A172 (cell line): ENCODE measurements at regions not wholly inside any gene's neighbourhood (a gene's known extent, or its start where the extent isn't known, plus 50 kb on each side); places are given as distances from the start of the nearest gene placed in this dataset.
"Not testable (repeated sequence)": the region's sequence is repeated elsewhere in the genome, so short reads cannot be mapped to it uniquely, and the experiment has no call there.

Experiments
- DNase-seq: peaks from one replicate; pipeline ENCODE4 v3.0.0-alpha.2; 2015; ENCODE audit warnings: low spot score

DNA sequence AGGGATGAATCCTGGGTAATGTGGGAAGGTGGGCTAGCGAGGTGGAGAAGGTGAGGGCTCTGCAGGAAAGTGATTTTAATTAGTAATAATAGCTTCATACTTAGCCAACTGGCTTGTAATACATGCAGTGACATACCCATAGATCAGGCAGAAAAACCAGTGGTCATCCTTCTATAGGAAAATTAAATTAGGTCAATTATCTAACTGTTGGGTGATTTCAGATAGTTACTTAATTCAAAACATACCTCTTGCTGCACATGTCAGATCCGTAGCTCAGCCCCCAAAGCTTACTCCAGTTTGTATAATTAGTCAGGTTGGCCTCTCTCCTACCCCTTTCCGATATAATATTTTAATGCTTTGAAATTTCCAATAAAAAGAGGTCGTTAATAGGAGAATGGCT, 137.0 kb downstream of the TMEM114 start:
- no peak for DNase-seq

GRCh38 chr16:8452941-8453340, 137.4 kb downstream of the TMEM114 start:
- DNase-seq, result no peak

GRCh38 chr16:8436931-8437330, 153.4 kb downstream of the TMEM114 start:
- no peak for DNase-seq

DNA sequence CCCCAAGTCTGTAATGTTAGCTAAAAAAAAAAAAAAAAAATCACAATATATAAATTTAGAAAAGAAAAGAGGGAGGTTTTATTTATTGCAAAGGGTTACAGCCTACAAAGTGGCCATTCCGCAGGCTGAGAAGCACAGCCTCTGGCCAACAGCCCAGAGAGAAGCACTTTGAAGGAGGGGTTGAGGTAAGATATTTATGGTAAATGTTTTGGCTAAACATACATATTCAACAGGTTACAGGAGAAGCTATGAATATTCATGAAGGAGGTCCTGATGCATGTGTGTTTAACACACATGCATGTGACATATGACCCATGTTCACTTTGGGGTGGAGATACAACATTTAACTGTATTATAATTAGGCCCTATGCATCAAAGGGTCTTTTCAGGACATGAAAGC, 158.5 kb downstream of the TMEM114 start:
- no peak for DNase-seq

DNA sequence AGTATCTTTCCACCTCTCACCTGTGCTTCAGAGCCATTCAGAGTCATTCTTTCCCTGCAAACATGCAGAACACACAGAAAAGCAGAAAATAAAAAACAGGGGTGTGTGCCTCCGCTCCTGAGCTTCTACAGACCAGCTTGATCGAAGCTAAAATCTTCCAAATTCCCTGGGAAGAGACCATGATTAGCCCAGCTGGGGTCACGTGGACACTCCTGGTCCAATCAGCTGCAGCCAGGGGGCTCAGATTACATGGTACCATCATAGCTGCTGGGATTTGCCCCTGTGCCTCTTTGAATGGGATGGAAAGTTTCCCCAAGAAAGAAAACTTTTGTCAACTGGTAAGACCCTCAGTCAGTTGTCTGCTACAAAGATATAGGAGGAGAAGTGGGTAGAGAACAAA, 159.9 kb downstream of the TMEM114 start:
- DNase-seq, result no peak

DNA sequence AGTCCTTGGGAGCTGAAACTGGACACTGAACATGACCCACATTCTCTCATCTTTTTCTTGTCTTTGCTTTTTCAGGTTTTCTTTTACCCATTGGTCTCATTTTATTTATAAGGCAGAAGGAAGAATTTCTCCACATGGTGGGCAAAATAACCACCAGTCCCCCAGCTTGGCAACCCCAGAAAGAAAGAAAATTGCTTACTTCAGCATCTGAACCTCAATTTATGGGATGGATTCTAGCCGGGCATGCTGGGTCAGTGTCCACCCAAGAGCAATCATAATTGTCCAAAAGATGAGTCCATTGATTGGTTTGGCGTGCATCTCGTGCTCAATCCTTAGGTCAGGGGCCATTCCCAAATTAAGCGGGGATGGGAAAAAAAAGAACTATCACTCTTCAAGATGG, 163.7 kb downstream of the TMEM114 start:
- DNase-seq, result no peak

DNA sequence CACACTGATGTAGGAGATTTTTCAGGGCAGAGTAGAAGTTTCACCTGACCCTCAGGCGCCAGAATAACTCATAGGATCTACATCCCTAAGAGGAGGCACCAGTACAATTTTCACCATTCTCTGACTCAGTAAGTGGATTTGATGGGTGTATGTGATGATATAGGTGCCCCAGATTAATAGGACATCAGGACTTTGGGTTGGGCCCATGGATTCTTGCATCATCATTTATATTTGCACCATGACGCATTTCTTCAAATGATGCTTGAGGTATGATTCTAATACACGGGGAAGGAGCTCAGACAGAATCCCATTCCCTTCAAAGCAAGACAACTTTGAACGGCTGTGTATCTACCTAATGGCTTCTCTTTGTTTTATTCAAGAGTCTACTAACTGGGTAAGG, 173.2 kb downstream of the TMEM114 start:
- no peak for DNase-seq

DNA sequence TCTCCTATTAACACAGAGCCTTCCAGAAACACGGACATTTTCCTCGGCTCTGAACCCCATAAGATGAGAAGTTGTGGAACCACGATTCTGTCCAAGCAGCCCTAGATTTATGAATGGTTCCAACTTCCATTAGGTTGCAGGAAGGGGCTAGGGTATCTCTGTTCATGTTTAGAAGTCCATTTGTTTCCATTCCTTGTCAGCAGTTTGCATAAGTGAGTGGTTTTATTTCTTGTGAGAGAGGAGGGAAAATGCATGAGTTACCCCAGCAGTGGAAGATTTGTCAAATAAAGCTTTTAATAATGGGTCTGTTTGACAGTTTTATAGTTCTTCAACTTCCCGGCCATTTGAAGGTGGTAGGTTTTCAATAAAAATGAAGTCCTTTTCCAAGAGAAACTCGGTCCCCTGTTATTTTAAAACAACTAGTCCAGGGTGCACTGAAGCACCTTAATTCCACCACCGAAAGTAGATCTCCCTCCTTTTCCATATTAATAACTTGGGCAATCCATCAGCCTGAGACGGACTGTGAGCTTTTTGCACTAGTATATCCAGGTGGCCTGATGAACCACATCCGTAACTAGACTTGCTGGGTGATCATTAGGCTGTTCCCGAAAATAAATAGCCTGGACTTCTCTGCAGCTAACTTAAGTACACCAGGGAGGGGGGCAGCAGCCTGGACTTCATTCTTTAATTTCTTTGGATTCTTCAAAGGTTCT, 181.3 kb downstream of the TMEM114 start:
- no peak for DNase-seq

- no peak for DNase-seq
Measured at GRCh38 chr16:8407351-8407750, 183.0 kb downstream of the TMEM114 start.

- DNase-seq, result no peak
Measured at GRCh38 chr16:8403978-8404749, 186.1 kb downstream of the TMEM114 start.

- no peak for DNase-seq
Measured at GRCh38 chr16:8402981-8403843, 187.1 kb downstream of the TMEM114 start.

- DNase-seq, result not testable (repeated sequence)
Measured at GRCh38 chr16:8400683-8401082, 189.6 kb downstream of the TMEM114 start.

- DNase-seq, result no peak
Measured at GRCh38 chr16:8398548-8398947, 191.8 kb downstream of the TMEM114 start.

DNA sequence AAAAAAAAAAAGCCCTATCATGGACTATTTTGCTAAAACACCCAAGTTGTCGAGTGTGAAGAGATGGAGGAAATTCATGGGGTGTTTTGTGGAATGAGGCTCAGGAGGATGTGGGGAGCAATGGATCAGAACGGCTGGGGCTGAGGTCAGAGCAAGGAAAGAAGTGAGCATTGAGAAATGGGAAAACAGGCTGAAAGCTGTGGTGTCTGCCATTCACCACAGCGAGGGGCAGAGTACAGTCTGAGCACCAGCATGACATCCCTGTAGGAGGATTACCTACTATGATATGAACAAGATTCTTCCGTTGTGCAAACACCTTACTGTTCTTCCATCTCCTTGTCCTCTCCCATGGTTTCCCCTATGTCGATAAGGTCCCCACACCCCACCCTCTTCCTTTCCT, 193.1 kb downstream of the TMEM114 start:
- no peak for DNase-seq

GRCh38 chr16:8396463-8396862, 193.8 kb downstream of the TMEM114 start:
- DNase-seq, result no peak

DNA sequence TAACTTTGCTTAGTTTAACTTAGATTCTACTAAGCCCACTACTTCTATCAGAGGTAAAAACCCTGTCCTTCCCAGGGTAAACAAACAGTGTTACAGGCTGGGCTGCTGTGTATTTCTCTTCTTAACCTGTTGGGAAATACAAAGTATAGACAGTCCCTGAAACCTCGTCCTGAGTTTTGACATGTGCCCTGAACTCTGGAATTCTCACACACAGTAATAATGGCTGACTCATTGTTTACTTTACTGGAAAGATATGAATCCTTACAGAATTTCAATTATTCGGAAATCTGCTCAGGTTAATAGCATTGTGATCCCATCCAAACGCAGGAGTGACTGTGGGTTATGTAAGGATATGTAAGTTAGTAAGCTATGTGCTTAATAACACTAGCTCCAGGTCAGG, 199.1 kb downstream of the TMEM114 start:
- DNase-seq, result no peak

DNA sequence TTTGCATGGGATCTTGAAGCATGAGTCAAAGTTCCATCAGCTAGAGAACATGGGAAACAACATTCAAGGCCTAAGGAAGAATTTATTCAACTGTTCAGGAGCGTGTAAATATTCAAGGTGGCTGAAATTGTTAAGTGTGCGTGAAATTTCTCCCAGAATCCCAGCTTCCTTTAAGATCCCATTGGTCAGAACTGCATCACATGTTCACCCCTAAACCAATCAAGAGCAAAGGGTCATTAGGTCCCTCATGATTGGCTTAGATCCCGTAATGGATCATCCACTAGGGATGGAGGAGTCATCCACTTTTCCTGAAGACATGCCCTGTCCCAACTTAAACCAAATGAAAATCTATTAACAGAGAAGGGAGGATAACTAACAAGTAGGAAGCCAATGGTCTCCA, 201.6 kb downstream of the TMEM114 start:
- DNase-seq, result no peak

- no peak for DNase-seq
Measured at GRCh38 chr16:8381814-8382213, 208.5 kb downstream of the TMEM114 start.

GRCh38 chr16:8380311-8380710, 210.0 kb downstream of the TMEM114 start:
- no peak for DNase-seq

DNA sequence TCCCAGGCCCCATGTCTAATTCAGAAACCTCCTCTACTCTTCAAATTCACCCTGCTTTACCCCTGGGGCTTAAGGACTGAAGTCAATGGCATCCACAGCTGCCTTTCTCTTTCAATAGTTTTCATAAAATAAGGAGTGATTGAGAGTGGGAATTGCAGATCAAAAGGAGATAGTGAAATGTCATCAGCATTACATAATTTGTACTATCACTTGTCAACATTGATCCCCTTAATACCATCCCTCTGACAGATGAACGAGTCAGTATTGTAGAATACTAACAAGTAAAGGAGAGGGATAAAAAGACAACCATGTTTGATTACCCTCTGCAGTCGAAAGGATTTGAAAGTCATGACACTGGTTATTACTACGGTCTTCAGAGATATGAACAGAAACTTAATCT, 212.4 kb downstream of the TMEM114 start:
- DNase-seq, result no peak

DNA sequence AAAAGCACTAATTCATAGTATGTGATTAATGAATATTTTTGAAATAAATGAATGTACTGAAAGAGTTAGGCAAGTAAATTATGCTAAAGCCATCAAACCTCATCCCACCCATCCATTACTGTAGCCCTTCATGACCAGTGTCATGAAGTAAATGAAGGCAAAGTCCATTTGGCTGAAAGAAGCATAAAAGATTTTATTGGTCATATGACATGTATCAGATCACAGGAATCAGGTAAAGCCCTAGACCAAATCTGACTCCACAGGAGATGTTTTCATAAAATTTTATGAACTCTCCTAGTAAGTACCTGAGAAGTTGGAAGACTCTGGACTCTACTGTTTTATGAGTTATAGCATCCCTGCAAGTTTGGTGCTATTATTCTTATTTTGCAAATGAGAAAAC, 213.5 kb downstream of the TMEM114 start:
- DNase-seq, result no peak

DNA sequence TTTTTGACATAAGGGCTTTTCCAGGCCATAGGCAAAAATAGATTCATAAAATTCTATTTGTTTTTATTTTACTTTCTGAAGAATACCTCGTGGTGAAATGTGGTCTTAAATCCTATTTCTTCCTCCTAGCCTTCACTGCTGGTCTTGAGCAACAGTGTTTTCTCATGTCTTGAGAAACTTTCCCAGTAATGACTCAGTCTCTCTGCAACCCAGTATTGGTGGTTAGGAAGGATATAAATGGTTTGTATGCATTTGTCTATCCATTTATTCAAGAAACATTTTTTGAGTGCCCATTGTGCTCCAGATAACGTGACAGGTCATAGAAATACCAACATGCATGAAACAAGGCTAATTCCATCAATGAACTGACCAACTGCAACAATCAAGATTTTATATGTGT, 213.9 kb downstream of the TMEM114 start:
- no peak for DNase-seq

DNA sequence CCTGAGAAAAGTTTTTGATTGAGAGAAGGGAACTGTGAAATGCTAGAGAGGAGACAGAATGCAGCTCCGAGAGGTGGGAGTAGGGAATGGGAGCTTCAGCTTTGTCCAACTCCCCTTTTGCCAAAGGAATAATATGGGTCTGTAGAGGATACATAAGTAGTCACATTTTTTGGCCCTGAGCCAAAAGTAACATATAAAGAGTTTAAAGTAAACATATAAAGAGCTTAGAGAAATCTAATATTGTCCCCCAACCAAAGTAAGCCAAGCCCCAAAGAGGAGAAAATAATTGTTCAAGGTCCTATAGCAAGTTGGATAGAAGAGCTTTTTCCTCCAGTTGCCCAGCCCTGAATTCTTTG, 215.1 kb downstream of the TMEM114 start:
- no peak for DNase-seq
